HEK293T (cell line): ENCODE measurements at regions not wholly inside any gene's neighbourhood (a gene's known extent, or its start where the extent isn't known, plus 50 kb on each side); places are given as distances from the start of the nearest gene placed in this dataset.

Experiments
- ARNT ChIP-seq: fragments of 450-650 bp; IDR thresholded peaks from 2 replicates; pipeline ENCODE4 v1.6.1; 2017; ENCODE audit warnings: mild to moderate bottlenecking
- BHLHE40 ChIP-seq: fragments of 450-650 bp; IDR thresholded peaks from 2 replicates; pipeline ENCODE4 v1.6.1; 2016; ENCODE audit warnings: mild to moderate bottlenecking, moderate library complexity, borderline replicate concordance

DNA sequence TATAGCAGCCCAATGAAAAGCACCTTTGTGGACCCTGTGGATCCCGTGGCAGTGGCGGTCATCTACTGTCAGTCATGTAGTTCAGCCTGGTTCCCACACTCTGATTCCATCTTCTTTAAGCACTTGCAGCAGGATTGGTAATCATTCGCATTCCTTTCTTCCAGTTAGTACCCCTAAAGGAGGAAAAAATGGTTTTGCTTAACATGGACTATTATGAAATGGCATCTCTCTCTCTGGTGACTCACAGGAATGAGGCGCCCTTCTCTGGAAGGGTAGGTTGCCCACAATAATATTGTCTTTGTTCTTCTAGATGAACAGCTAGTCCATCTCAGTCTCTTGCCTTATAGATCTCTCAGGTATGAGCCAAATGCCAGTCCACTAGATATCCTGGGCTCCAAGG, 127.9 kb upstream of the MROH9 start:
- TF ChIP-seq ARNT: no peak
- TF ChIP-seq BHLHE40: no peak
